ENCODE measurements at regions not wholly inside any gene's neighbourhood (a gene's known extent, or its start where the extent isn't known, plus 50 kb on each side); places are given as distances from the start of the nearest gene placed in this dataset.

DNA sequence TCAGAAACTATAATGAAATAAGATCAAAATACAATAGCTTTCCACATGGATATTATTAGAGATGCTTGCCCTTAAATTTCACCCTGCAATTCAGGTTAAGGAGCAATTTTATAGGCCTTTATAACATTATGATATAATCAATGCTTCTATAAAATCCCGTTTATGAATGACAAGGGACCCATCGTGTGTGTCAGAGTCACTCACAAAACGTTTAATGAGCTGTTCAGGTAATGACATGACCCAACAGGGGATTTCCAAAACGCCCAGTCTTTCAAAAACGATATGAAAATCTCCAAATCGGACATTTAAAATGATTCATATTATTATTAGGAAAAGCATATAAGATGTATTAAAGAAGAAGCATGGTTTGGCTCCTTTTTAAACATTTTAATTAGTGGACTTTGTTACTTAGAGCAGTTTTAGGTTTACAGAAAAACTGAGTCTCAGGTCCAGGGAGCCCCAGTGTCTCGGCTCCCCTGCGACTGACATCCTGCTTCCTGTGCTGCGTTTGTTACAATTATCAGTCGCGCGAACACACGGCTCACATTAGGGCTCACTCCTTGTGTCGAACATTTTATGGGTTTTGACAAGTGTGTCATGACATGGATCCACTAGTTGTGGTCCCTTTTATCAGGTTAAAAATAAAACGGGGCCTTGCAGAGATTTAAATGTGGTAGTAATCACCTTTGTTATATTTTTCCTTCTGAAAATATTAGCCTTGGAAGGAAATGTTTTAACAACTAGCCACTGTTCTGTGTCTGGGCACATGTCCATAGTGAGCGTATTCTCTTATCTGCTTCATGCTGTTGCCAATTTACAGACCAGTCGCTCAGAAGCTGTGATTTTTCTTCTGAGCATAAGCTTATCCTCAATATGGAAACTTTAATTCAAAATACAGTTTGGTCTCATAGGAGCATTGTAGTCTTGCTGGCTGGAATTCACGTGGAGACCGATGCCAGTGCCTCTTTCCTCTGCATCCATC, 52.0 kb upstream of the POFUT2 start:
- TF ChIP-seq CTCF (IDR thresholded peaks at IDR 0.05) (no peak), POLR2A (IDR thresholded peaks at IDR 0.05) (no peak)
